ENCODE measurements at regions not wholly inside any gene's neighbourhood (a gene's known extent, or its start where the extent isn't known, plus 50 kb on each side); places are given as distances from the start of the nearest gene placed in this dataset.
"Not testable (repeated sequence)": the region's sequence is repeated elsewhere in the genome, so short reads cannot be mapped to it uniquely, and the experiment has no call there.

- not testable (repeated sequence) for DNase-seq
Measured at GRCh38 chr7:149995369-149996026, 121.7 kb downstream of the ATP6V0E2 start.

DNA sequence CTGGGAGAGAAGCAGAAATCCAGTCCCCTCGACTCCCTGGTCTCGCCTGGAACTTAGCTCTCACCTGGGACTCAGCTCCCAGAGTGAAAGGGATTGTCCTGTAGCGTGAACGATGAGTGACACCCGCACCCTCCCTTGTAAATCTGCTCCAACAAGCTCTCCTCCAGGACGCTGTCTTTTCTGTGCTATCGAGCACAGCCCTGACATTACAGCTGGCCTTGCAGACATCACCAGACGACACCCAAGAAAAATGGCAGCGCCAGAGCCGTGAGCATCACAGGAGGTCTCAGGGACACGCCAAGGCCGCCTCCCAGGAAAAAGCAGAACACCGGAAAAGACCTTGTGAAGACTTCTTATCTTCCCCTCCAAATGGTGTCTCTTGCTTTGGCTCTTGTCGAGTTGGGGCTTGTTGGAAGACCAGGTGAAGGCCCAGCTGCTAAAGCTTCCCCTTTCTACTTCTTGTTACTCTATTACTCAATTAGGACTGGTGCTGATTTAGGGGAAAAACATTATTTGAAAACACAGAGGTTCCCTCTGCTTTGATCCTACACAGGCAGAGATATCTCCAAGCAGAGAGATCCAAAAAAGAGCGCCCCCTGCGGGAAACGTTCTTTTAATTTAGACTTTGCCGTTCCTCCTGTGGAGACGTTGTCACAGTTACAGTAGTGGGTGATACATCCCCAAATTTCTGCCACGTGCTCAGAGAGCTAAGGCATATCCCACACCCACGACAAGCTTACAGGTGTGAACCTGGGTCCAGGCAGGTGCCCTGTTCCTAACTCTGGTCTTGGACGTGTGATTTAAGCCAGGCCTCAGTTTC, 127.2 kb downstream of the ATP6V0E2 start:
- DNase-seq = not testable (repeated sequence)

DNA sequence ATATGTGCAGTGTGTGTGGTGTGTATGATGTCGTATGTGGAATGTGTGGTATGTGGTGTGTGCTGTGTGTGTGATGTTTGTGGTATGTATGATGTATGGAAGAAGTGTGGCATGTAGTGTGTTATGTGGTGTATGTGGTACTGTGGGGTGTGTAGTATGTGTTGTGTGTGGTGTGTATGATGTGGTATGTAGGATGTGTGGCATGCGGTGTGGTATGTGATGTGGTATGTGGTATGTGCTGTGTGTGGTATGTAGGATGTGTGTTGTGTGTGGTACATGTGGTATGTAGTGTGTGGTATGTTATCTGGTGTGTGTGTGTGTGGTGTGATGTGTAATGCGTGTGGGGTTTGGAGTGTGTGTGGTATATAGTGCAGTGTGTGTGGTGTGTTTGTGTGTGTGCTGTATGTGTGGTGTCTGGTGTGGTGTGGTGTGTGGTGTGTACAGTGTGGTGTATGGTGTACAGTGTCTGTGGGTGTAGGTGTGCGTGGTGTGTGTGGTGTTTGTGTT, 129.6 kb downstream of the ATP6V0E2 start:
- DNase-seq = no peak

- DNase-seq = not testable (repeated sequence)
Measured at GRCh38 chr7:150003973-150004372, 130.2 kb downstream of the ATP6V0E2 start.

- not testable (repeated sequence) for DNase-seq
Measured at GRCh38 chr7:150004843-150005242, 131.1 kb downstream of the ATP6V0E2 start.

DNA sequence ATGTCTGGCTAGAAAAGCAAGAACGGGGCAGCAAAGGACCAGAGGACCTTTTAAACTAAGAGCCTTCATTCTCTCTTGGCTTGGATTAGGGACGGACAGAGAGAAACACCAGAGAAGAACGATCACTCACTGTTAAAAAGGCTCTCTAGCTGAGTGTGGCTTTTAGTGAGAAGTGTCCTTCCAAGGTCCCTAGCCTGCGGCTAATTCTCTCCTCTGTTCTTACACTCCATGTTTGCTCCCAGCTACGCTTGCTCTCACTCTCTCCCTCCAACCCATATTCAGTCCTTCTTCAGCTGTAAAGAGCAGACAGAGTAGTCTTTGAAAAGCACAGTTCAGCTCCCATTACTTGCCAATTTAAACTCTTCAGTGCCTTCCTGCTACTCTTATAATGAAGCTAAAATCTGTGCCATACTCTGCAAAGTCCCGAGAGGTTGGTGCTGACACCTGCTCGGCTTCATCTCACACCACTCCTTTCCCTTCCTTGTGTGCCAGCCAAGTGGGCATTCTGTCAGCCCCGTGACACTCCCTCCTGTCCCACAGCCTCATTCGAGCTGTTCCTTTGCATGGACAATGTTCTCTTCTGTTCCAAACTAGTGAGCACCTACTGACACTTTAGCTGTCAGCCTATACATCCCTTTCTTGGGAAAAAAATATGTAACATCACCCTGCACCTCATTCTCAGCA, 136.0 kb downstream of the ATP6V0E2 start:
- DNase-seq = not testable (repeated sequence)

GRCh38 chr7:150016651-150017189, 143.0 kb downstream of the ATP6V0E2 start:
- DNase-seq = not testable (repeated sequence)

- not testable (repeated sequence) for DNase-seq
Measured at GRCh38 chr7:150020210-150020609, 146.4 kb downstream of the ATP6V0E2 start.

- DNase-seq = not testable (repeated sequence)
Measured at GRCh38 chr7:150024550-150025490, 151.1 kb downstream of the ATP6V0E2 start.

- not testable (repeated sequence) for DNase-seq
Measured at GRCh38 chr7:150025802-150026201, 152.0 kb downstream of the ATP6V0E2 start.

DNA sequence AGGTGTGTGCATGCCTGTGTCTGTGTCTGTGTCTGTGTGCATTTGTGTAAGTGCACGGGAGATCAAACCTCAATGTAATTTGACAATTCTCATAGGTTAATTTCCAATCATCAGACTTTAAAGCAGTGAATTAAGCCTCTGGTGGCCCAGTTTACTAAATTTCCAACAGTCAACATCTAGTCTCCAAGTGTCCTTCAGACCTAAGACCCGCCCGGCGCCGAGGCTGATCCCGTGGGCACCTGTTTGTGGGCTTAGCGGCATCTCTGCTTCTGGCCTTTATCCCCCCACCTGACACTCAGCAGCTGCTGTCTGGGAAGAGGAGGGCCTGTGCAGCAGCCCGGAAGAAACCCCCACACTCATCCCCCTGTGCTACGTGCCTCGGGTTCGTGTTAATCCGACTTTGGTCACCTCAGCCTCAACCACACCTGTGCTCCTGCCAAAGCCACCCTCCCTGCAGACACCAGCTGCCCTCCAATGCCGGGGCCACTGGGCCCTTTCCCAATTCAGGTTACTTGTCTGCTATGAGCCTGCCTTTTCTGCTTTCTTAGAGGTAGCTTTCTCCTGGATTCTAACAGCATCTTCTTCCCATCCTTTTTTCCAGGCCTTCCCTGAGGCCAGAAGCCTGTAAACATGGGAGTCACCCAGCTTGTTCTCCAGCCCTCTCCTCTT, 154.7 kb downstream of the ATP6V0E2 start:
- not testable (repeated sequence) for DNase-seq

GRCh38 chr7:150029013-150029389, 155.2 kb downstream of the ATP6V0E2 start:
- DNase-seq = not testable (repeated sequence)

DNA sequence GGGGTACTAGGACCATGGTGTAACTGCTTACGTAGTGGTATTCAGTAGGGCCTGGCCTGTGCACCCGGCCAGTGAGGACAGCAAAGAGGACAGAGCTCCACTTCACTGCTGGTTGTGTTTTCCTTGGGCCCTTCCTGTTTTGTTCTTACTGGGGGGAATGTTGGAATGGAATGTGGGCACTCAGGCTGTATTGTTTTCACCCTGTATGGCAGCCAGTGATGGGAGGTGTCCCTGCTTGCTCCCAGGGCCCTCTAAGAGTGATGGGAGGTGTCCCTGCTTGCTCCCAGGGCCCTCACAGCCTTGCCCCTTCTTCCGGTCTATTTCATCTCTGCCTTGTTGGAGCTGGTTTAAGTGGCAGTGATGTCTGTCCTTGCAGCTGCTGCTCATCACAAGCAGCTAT, 158.0 kb downstream of the ATP6V0E2 start:
- DNase-seq = not testable (repeated sequence)

DNA sequence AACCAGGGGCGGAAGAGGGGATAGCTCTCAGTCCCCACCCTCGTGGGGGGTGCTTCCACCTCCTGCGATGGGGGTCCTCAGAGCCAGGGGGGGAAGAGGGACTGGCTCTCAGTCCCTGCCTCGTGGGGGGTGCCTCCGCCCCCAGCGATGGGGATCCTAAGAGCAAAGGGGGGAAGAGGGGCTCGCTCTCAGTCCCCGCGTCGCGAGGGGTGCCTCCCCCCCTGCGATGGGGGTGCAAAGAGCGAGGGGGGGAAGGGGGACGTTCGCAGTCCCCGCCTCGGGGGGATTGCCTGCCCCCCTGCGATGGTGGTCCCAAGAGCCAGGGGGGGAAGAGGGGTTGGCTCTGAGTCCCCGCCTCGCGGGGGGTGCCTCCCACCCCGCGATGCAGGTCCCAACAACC, 159.9 kb downstream of the ATP6V0E2 start:
- not testable (repeated sequence) for DNase-seq

DNA sequence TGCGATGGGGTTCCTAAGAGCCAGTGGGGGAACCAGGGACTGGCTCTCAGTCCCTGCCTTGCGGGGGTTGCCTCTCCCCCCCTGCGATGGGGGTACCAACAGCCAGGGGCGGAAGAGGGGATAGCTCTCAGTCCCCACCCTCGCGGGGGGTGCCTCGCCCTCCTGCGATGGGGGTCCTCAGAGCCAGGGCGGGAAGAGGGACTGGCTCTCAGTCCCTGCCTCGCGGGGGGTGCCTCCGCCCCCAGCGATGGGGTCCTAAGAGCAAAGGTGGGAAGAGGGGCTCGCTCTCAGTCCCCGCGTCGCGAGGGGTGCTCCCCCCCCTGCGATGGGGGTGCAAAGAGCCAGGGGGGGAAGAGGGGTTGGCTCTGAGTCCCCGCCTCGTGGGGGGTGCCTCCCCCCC, 162.0 kb downstream of the ATP6V0E2 start:
- not testable (repeated sequence) for DNase-seq

DNA sequence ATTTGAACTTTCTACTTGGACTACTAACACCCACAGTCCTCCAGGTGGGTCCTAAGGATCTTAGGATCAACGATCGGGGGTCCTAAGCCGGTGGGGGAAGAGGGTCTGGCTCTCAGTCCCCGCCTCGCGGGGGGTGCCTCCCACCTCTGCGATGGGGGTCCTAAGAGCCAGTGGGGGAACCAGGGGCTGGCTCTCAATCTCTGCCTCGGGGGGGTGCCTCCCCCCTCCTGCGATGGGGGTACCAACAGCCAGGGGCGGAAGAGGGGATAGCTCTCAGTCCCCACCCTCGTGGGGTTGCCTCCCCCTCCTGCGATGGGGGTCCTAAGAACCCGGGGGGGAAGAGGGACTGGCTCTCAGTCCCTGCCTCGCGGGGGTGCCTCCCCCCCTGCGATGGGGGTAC, 165.3 kb downstream of the ATP6V0E2 start:
- DNase-seq = not testable (repeated sequence)

- DNase-seq = not testable (repeated sequence)
Measured at GRCh38 chr7:150042281-150042680, 168.5 kb downstream of the ATP6V0E2 start.

GRCh38 chr7:150044771-150045170, 171.0 kb downstream of the ATP6V0E2 start:
- DNase-seq = not testable (repeated sequence)

GRCh38 chr7:150045596-150045995, 171.8 kb downstream of the ATP6V0E2 start:
- DNase-seq = not testable (repeated sequence)

DNA sequence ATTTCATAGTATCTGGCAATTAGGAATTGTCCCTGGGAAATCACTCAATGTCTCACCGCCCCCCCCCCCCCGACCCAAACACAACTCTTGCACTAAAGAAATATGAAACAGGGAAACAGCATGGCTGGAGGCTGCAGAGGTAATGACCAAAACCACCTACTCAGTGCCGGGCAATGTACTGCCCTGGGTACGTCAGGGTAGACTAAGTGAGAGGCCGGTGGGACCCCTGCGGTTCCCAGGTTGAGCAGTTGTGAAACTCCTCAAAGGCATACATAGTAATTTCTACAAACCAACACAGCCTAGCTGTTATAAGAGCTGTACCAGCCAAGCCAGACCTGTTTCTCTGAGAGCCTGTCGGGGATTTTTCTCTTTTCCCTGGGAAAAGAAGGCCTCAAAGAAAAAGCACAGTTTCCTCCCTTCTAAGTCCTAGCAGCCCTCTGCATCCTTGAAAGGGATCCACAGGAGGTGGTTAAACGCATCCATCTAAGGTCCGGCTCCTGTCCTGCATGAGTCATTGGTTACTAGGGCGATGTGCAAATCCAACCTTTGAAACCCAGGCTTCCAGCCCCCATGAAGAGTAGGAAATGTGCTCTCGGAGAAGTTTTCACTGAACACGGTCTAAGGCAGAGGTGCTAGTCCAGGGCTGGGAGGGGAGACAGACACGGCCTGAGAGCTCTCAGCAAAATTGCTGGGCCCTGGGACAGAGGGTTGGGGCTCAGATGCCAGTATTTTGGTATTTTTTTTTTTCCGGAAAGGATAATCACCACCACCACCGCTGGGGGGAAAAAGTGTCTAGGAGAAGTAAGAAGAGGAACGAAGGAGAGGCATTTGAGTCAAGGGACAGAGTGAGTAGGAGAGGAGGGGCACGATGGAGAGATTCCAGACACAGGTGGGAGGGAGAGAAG, 172.8 kb downstream of the ATP6V0E2 start:
- DNase-seq = not testable (repeated sequence)
